GM19023 (cell line): ENCODE measurements at regions not wholly inside any gene's neighbourhood (a gene's known extent, or its start where the extent isn't known, plus 50 kb on each side); places are given as distances from the start of the nearest gene placed in this dataset.
"Not testable (repeated sequence)": the region's sequence is repeated elsewhere in the genome, so short reads cannot be mapped to it uniquely, and the experiment has no call there.

Experiments
- ATAC-seq: cut with Tn5 transposase; IDR thresholded peaks from one replicate; pipeline ENCODE4 v1.9.1; 2021; ENCODE audit warnings: mild to moderate bottlenecking, moderate library complexity; ENCODE audit not compliant: unreplicated experiment

DNA sequence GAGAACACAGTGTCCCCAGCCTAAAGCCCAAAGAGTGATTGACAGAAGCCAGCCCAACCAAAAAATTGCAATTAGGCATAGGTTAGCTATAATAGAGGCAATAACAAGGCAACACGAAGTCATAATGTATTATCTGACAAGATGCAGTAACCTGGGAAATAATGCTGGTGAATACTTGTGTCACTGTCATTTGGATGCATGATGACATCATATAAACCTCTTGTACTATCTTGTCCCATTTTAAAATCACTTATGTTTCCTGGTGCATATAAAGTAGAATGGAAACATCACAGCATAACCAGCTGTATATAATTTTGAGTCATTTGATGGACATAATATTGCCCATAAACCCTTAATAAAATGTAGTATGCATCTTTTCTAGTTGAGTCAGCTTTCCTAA lies 1138.3 kb upstream of the LRRTM3 start:
- no peak for ATAC-seq

DNA sequence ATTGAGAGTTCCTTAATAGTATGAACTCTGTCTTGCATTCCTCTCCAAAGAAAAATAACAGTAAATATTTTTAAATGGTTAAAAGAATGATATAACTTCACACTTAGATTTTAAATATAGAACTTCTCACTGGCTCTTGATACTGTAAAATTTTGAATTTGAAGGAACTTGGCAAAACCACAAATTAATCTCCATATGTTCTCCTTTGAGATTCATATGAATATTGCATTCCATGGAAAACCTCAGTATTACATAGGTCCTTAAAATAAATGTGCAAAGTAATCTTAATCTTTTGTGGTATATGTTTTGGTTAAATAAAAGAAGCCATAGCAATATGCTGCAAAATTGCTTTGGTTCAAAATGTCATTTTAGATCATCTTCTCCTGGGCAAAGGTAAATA lies 1137.6 kb upstream of the LRRTM3 start:
- ATAC-seq, result no peak

DNA sequence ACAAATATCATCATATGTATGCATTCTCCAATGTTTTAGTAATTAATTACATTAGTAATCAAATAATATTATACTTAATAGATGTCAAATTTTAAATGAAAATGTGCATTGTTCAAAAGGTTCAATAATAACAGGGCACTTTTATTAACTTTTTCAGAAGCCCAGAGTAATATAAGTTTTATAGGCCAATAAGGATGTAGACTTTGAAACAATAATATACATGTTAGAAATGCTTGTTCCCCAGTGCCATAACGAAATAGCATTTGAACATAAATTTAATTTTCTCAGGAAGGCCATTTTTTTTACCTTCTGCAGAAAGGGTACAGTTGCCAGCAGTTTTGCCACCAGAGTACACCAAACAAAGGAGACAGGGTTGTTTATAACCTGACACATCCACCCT lies 1133.9 kb upstream of the LRRTM3 start:
- no peak for ATAC-seq

DNA sequence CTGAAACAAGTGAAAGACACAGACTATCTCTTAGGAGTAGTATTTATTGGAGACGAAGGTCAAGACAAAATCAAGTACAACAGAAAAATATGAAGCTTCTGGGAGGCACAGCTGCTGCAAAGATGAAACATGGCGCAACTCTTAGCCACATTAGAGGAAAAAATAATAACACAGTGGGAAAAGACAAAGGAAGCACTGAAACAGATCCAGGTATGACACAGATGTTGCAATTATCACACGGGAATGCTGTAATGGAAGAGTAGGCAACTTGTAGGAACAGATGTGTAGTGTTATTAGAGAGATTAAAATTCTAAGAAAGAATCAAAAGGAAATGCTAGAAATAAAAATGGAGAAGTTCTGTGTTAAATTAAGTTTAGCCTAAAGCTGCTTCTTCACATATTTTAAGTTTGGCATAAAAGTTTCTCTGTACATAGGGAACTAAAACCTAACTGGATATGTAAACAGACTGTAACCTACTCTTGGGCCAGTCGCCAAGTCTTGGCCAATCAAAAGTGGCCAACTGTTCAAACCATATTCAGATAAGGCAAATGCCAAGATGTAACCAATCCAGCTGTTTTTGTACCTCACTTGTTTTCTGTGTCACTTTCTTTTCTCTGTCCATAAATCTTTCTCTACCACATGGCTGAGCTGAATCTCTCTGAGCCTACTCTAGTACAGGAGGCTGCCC lies 1132.0 kb upstream of the LRRTM3 start:
- ATAC-seq, result no peak

DNA sequence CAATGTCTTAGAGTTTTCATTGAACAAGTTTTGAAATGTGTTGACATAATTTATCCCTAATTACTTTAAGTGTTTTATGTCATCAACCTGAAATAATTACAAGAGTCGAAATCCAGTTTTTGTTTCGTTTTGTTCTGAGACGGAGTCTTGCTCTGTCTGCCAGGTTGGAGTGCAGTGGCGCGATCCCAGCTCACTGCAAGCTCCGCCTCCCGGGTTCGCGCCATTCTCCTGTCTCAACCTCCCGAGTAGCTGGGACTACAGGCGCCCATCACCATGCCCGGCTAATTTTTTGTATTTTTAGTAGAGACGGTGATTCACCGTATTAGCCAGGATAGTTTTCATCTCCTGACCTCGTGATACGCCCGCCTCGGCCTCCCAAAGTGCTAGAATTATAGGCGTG lies 1131.0 kb upstream of the LRRTM3 start:
- ATAC-seq, result not testable (repeated sequence)

DNA sequence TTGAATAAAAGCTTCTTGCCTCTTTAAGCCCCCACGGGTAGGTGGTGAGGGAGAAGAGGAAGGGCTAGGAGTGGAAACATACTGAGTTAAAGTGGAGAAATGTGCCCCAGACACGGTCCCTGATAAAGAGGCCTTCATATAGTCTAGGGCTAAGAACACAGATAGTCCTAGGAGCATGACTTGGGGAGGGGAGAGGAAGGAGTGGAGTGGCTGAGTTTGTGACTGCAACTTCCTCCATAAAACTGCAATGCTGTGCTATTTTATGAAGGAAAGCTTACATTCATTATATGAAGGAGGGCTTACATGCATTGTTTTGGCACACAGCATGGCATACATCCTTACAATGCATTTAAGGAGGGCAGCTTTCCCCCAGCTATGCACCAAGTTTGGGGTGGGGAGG lies 1129.4 kb upstream of the LRRTM3 start:
- no peak for ATAC-seq

DNA sequence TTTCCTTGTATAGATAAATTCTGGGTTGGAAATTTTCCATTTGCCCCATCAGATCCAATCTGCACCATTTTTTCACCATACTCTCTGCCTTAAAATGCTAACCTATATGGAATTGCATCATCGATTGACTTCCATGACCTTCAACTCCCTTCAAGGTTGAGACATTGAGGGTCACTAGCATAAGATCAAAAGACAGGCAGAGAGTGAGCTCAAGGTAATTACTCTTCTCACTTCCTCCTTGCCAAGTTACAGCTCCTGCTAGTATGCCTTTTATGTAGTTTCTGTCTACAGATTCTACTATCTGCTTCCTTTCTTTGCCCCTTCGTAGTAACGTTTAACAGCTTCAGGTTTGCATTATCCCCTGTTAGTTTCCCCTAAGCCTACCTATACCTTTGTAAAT lies 1127.7 kb upstream of the LRRTM3 start:
- ATAC-seq, result no peak

DNA sequence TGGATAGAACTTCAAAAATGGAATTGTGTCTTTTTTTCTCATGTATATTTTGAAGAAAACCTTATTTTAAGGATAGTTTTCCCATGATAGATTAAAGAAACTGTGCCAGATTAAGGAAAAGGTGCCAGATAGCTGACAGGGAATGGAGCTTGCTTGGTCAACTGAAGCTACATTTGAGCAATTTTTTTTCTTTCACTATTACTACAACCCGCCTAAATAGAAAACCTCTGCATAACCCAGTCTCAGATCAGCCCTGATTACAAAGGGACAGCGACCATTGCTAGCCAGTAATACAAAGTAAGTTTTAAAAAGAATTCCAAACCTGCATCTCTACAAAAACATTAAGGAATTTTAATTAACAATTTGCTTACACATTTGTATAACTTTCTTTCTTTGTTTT lies 1123.4 kb upstream of the LRRTM3 start:
- no peak for ATAC-seq

DNA sequence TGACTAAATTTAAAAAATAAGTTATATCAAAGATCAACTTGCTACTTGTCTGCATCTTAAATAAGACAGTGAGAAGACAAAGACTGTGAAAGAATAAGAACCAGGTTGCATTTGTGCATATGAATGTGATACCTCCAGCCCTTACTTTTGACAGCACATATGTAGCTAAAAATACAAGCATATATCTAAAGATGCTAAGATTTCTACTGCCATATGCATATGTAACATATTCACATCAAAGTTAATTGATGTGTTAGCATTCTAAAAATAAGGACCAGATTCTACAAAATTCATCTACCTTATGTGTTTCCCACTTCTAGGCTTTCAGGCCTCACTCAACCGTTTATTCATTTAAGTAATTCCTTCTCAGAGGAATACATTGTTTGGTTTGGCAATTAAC lies 1120.3 kb upstream of the LRRTM3 start:
- ATAC-seq, result no peak

DNA sequence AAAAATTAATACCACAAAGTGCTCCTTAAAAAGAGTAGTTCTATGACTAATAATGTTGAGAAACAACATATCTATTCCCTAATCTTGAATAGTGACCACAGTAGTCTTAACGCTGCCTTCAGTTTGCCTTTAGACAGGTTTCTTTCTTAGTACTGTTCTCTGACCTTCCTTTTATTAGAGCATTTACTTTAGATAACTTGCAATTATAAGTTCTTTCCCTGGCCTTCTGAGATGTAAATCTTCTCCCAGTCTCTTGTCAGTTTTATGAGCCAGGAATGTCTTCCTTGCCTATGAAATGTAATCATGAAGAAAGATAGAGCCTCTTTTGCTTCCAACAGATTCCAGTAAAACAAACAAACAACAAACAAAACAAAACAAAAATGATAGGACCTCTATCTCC lies 1119.8 kb upstream of the LRRTM3 start:
- ATAC-seq, result no peak

DNA sequence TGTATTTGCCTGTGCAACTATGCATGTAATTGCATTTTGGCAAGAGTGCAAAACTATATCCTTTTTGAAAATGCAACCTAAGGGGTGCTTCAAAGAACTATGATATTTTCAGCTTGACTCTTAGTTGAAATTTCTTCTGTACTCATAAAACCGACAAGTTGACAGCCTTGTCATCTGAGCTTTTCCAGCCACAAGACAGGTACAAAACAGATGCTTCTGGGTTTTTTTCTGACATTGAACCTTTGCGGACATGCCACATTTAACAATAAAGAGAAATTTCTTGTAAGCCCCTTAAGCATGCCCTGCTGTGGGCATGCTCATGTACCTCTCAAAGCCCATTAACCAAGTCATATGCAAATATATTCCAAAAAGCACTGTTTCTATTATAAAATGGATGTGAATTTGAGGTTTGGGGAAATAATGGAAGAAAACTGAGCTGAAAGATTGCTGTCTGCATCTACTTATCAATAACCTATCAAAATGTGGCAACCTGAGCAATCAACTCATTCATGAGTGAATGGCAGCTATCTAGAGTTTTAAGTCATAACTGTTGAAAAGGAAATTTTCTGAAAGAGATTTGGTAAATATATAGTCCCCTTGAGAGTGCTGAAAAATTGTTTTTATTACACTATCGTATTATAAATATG lies 1117.0 kb upstream of the LRRTM3 start:
- no peak for ATAC-seq

DNA sequence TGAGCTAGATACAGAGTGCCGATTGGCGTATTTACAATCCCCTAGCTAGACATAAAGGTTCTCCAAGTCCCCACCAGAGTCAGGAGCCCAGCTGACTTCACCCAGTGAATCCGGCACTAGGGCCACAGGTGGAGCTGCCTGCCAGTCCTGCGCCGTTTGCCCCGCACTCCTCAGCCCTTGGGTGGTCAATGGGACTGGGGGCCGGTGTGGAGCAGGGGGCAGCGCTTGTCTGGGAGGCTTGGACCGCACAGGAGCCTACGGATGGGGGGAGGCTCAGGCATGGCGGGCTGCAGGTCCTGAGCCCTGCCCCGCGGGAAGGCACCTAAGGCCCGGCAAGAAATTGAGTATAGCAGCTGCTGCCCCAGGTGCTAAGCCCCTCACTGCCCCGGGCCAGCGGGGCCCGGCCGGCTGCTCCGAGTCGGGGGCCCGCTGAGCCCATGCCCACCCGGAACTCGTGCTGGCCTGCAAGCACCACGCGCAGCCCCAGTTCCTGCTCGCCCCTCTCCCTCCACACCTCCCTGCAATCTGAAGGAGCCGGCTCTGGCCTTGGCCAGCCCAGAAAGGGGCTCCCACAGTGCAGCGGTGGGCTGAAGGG lies 1113.8 kb upstream of the LRRTM3 start:
- no peak for ATAC-seq

DNA sequence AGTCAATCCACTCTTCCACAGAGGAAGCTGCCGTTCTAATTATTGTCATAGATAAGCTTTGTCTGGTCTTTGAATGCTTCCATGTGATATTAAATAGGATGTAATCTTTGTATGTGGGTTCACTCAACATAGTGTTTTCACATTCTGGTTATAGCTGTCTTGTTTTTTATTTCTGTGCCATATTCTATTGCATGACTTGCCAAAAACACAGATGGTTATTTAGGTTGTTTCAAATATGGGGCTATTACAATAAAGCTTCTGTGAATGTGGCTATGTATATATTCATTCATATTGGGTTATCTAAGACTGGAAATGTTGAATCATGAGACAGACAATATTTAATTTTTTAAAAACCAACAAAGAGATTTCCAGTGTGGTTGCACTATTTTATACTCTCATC lies 1109.3 kb upstream of the LRRTM3 start:
- no peak for ATAC-seq

DNA sequence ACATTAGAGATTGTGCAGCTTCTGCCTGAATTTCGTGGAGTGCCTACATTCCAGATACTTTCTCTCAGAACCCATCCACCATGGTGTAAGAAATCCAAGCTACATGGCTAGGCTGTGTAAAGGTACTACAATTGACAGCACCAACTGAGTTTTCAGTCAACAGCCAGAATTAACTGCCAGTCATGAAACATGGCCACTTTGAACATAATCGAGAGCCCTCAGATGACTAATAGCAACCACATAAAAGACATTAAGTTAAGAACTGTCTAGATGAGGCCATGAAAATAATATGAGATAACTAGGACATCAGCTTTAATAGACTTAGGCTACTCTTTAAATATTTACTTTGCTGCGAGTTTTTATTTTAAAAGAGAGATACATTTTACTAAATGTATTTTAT lies 1106.8 kb upstream of the LRRTM3 start:
- ATAC-seq, result no peak

DNA sequence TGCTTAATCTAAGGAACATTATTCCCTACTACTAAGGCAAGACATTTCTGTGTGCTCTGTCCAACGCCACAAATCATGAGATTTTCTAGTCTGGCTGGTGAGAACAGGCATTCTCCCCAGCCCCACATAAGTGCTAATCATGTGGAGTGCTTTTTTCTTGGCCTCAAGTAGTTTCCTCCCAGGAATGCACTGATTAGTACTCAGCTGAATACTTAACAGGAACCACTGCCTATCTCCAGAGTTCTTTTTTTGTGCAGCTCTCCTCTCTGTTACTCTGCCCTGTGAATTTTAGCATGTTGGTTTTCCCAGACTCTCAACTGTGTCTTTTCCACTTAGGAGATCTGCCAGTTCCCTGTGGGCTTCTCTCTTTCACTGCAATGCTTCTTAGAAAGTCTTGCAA lies 1098.5 kb upstream of the LRRTM3 start:
- no peak for ATAC-seq

DNA sequence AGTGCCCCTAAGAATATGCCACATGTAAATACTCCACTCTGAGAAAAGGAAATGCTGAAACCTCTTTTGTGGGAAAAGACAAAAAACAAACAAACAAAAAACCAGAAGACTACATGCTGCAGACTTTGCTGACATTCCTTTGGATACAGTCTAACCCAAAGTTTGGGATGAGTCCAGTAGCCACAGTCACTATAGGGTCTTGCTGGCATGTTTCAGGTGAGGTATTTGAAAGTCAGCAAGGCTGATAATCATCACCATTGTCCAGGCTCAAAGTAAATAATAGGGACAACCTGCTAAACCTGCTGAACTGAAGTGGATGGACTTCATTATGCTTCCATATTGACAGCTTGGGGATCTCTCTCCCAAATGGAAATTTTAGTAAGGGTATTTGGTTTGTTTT lies 1087.0 kb upstream of the LRRTM3 start:
- ATAC-seq, result no peak

DNA sequence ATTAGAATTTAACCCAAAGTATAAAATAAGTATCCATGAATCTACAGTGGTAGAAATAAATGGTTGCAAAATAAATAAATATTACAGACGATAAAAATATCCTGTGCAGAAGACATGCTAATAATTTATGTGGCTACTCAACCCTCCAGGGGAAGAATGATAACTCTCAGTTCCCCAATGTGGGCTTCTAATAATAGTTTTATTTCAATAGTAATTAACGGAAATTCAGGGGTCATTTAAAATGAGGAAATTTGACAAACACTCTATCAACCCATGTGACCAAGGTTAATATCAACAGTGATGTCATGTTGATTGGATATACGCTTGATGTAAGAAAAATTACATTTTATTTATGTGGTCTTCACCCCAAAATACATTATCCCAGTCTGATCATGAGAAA lies 1082.6 kb upstream of the LRRTM3 start:
- no peak for ATAC-seq

DNA sequence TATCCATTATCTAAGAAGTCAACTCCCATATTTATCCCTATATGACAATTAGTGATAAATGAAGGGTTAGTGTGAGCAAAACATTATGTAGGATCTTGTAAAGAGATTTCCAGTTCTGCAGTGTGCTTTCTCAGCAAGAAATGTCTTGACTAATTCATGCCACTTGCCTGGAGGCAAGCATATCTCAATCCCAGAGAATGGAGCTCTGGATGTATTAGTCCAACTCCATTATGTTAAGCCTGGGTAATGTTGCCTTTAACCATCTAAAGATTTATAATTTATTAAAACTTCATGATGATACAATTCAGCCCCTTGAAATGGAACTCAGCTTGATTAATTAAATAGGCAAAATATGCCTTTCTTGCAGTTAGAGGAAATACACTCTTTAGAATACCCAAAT lies 1079.9 kb upstream of the LRRTM3 start:
- ATAC-seq, result no peak

DNA sequence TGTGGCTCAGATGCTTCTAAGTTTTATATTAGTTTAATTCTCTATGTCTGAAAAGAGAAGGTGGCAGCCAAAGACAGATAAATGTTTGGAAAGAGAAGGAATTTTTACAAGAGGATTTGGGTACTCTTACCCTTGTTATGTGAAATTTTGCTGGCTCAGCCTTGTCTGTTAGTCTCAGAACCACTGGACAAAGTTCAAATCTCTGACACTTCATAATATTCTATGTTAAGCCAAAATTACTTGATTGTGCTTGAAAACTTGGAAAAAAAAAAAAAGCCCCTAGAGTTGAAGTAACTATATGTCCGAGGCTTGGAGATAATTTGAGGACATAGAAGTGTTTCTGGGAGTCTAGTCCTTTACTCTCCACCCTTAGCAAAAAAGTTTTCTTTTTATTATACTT lies 1079.3 kb upstream of the LRRTM3 start:
- no peak for ATAC-seq

DNA sequence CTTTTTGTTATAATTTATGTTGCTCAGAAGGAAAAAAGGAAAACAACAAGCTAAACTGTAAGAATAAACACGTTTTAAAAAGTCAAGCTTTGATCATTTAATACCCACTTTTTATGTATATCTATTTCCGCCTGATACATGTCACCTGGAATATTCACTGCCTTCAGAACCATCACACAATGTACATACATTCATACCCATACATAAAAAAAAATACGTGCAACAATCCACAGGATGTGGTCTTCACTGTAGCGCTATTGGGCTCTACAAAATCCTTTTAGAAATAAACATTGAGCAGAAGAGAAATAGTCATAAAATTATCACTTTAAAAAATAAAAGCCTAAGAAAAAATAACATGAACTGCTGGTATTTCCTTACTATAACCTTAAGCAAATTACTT lies 1078.9 kb upstream of the LRRTM3 start:
- no peak for ATAC-seq

DNA sequence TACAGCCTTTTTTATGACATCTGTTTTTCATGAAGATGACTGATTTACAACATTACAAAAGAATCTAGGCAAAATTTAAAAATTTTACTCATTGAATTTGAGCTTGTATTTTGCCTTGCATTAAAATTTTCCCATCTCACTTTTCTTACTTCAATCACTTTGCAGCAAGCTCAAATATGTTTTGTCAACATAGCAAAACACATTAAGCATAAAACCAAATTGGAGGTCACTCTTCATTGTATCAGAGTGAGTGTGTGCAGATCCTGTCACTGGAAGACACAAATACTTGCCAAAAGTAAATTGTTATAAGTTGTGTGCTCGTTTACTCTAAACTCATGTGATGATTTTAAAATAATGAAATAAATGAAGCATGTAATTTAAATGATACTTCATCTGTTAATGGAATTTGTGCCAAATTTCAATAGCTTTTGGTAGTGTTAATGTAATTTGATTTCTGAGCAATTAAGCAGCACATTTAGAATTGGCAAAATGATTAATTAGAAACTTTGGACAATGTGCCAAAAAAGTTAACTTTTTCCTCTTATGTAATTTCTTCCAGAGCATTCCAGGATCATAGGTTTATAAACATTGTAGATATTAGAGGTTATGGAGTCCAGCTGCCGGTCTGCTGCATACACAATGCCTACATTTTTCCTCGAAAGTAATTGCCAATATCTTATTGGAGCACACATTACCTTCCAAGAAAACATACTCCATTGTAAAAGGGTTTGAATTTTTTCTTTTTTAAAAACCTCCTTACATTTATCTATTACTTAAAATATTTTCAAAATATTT lies 1078.2 kb upstream of the LRRTM3 start:
- ATAC-seq, result no peak

DNA sequence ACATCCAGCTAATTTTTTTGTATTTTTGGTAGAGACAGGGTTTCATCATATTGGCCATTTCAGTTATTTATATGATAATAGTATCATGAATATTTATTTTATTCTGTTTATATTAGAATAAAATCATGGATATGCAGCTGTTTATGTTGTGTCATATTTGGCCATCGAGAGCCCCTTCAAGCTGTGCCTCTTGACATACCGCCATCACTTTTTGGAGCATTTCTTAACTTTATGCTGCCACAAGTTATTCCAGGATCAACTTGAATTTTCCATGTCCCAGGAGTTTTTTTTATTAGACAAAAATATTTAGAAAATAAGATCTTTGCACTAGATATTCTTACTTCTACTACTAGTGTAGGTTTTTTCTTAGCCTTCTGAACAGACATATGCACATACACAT lies 1067.0 kb upstream of the LRRTM3 start:
- no peak for ATAC-seq
